SK-MEL-5 (cell line): ENCODE measurements at regions not wholly inside any gene's neighbourhood (a gene's known extent, or its start where the extent isn't known, plus 50 kb on each side); places are given as distances from the start of the nearest gene placed in this dataset.

ENCODE experiments used
- DNase-seq: peaks from one replicate; pipeline ENCODE4 v3.0.0-alpha.2; 2016; ENCODE audit warnings: low read depth, low spot score
- in situ Hi-C: cut with HindIII; loops from 2 replicates; pipeline ENCODE4 v1.10.0; 2016; ENCODE audit warnings: low sequenced_read_pairs, high pct_unique_total_duplicates, low pct_unique_long_range_greater_than_20kb

GRCh38 chr3:117165176-117165575 is 455.6 kb downstream of the TUSC7 start:
- DNase-seq: no peak
- in situ Hi-C loops: no loop called here

- DNase-seq: peak; percentile 16
- in situ Hi-C loops: no loop called here
These were observed 456.0 kb downstream of the TUSC7 start for GRCh38 chr3:117165601-117166051.

- no peak for DNase-seq
- in situ Hi-C loops: no loop called here
These were observed 459.3 kb downstream of the TUSC7 start for GRCh38 chr3:117168896-117169295.

GRCh38 chr3:117170094-117170493 is 460.5 kb downstream of the TUSC7 start:
- in situ Hi-C loops: no loop called here
- no peak for DNase-seq

GRCh38 chr3:117171124-117171523 is 461.5 kb downstream of the TUSC7 start:
- DNase-seq: no peak
- in situ Hi-C loops: no loop called here

GRCh38 chr3:117172426-117172825 is 462.8 kb downstream of the TUSC7 start:
- no peak for DNase-seq
- in situ Hi-C loops: no loop called here

- DNase-seq: no peak
- in situ Hi-C loops: no loop called here
These were observed 471.6 kb downstream of the TUSC7 start for GRCh38 chr3:117181222-117181621.

GRCh38 chr3:117184574-117184973 is 475.0 kb downstream of the TUSC7 start:
- in situ Hi-C loops: no loop called here
- no peak for DNase-seq

GRCh38 chr3:117191245-117191644 is 481.7 kb downstream of the TUSC7 start:
- in situ Hi-C loops: no loop called here
- DNase-seq: no peak

- in situ Hi-C loops: no loop called here
These were observed 483.3 kb downstream of the TUSC7 start for GRCh38 chr3:117192888-117193287.

GRCh38 chr3:117193390-117193789 is 483.8 kb downstream of the TUSC7 start:
- peak; percentile 61 for DNase-seq
- in situ Hi-C loops: no loop called here

More at GRCh38 chr3:117192888-117193287, 483.3 kb downstream of the TUSC7 start:
- no peak for DNase-seq

- no peak for DNase-seq
- in situ Hi-C loops: no loop called here
These were observed 485.5 kb downstream of the TUSC7 start for GRCh38 chr3:117195034-117195433.

GRCh38 chr3:117200962-117201361 is 491.4 kb downstream of the TUSC7 start:
- in situ Hi-C loops: no loop called here
- DNase-seq: no peak

- no peak for DNase-seq
- in situ Hi-C loops: no loop called here
These were observed 492.6 kb downstream of the TUSC7 start for GRCh38 chr3:117201901-117202774.

- no peak for DNase-seq
- in situ Hi-C loops: no loop called here
These were observed 507.8 kb downstream of the TUSC7 start for GRCh38 chr3:117217355-117217754.

- DNase-seq: no peak
- in situ Hi-C loops: no loop called here
These were observed 508.3 kb downstream of the TUSC7 start for GRCh38 chr3:117217760-117218316.

- in situ Hi-C loops: no loop called here
- no peak for DNase-seq
These were observed 509.1 kb downstream of the TUSC7 start for GRCh38 chr3:117218641-117219048.

- in situ Hi-C loops: no loop called here
- no peak for DNase-seq
These were observed 509.7 kb downstream of the TUSC7 start for GRCh38 chr3:117219296-117219695.

- in situ Hi-C loops: no loop called here
- no peak for DNase-seq
These were observed 517.4 kb downstream of the TUSC7 start for GRCh38 chr3:117226932-117227331.
